ENCODE measurements at regions not wholly inside any gene's neighbourhood (a gene's known extent, or its start where the extent isn't known, plus 50 kb on each side); places are given as distances from the start of the nearest gene placed in this dataset.

- Mint-ChIP-seq H3K27me3 (no peaks in the 10 kb centered on the region), H3K9me3 (peaks cover 2% of the 10 kb centered on the region), H3K36me3 (ENCODE audit: low read depth) (no peaks in the 10 kb centered on the region), H3K4me3 (no peak overlapping the region), H3K4me1 (no peaks in the 10 kb centered on the region), H3K27ac (no peak overlapping the region)
- POLR2A ChIA-PET = no interaction called here
- no peak for TF ChIP-seq CTCF (IDR thresholded peaks at IDR 0.05)
- ATAC-seq (ENCODE audit: low read depth) = no peak
- CTCF ChIA-PET = no interaction called here
- no peak for DNase-seq
- intact Hi-C loops (cut with micrococcal nuclease) = no loop called here
Observed at GRCh38 chr1:189606047-189606446, 871.6 kb downstream of the BRINP3 start.

- ATAC-seq (ENCODE audit: low read depth) (no peak), DNase-seq (no peak)
- Mint-ChIP-seq H3K27me3 (no peaks in the 10 kb centered on the region), H3K27ac (no peak overlapping the region), H3K4me1 (no peaks in the 10 kb centered on the region), H3K36me3 (ENCODE audit: low read depth) (no peaks in the 10 kb centered on the region), H3K9me3 (peaks cover 2% of the 10 kb centered on the region), H3K4me3 (no peak overlapping the region)
- ChIA-PET POLR2A (no interaction called here), CTCF (no interaction called here)
- intact Hi-C loops (cut with micrococcal nuclease) = no loop called here
- no peak for TF ChIP-seq CTCF (IDR thresholded peaks at IDR 0.05)
Observed at GRCh38 chr1:189606795-189607476, 870.7 kb downstream of the BRINP3 start.

GRCh38 chr1:189607477-189608096 lies 870.1 kb downstream of the BRINP3 start:
- intact Hi-C loops (cut with micrococcal nuclease) = no loop called here

GRCh38 chr1:189609167-189609566 lies 868.5 kb downstream of the BRINP3 start:
- Mint-ChIP-seq H3K9me3 (peaks cover 2% of the 10 kb centered on the region), H3K4me1 (no peaks in the 10 kb centered on the region), H3K27ac (no peak overlapping the region), H3K4me3 (no peak overlapping the region), H3K36me3 (ENCODE audit: low read depth) (no peaks in the 10 kb centered on the region), H3K27me3 (no peaks in the 10 kb centered on the region)
- no peak for ATAC-seq (ENCODE audit: low read depth)
- DNase-seq = no peak
- ChIA-PET POLR2A (no interaction called here), CTCF (no interaction called here)
- intact Hi-C loops (cut with micrococcal nuclease) = no loop called here
- TF ChIP-seq CTCF (IDR thresholded peaks at IDR 0.05) = no peak

More at GRCh38 chr1:189607477-189608096, 870.1 kb downstream of the BRINP3 start:
- no peak for DNase-seq
- ATAC-seq (ENCODE audit: low read depth) = no peak
- TF ChIP-seq CTCF (IDR thresholded peaks at IDR 0.05) = no peak
- no peaks in the 10 kb centered on the region for H3K4me1 Mint-ChIP-seq
- no peaks in the 10 kb centered on the region for H3K36me3 Mint-ChIP-seq (ENCODE audit: low read depth)
- CTCF ChIA-PET = no interaction called here
- no peak overlapping the region for H3K27ac Mint-ChIP-seq
- H3K27me3 Mint-ChIP-seq = no peaks in the 10 kb centered on the region
- peaks cover 2% of the 10 kb centered on the region for H3K9me3 Mint-ChIP-seq
- POLR2A ChIA-PET = no interaction called here
- no peak overlapping the region for H3K4me3 Mint-ChIP-seq

- ChIA-PET CTCF (no interaction called here), POLR2A (no interaction called here)
- Mint-ChIP-seq H3K4me1 (no peaks in the 10 kb centered on the region), H3K27ac (no peak overlapping the region), H3K4me3 (no peak overlapping the region), H3K36me3 (ENCODE audit: low read depth) (no peaks in the 10 kb centered on the region), H3K27me3 (no peaks in the 10 kb centered on the region), H3K9me3 (peaks cover 3% of the 10 kb centered on the region)
- no peak for ATAC-seq (ENCODE audit: low read depth)
- TF ChIP-seq CTCF (IDR thresholded peaks at IDR 0.05) = no peak
- DNase-seq = no peak
- intact Hi-C loops (cut with micrococcal nuclease) = no loop called here
Observed at GRCh38 chr1:189616893-189617292, 860.8 kb downstream of the BRINP3 start.

All from activated B cell treated with CpG ODN at 0.5 μM for 24 hours (primary cell).